Right lobe of liver (tissue), 4 donors: ENCODE measurements at regions not wholly inside any gene's neighbourhood (a gene's known extent, or its start where the extent isn't known, plus 50 kb on each side); places are given as distances from the start of the nearest gene placed in this dataset.

Experiments used
- POLR2A ChIP-seq: fragments of 450-650 bp; IDR thresholded peaks from one replicate; pipeline ENCODE4 v1.6.1; 2017; ENCODE audit warnings: antibody characterized with exemption, mild to moderate bottlenecking
- TF ChIP-seq, protein P1 (sequence below), 4 donors: fragments of 200-600 bp in 3 of 4; fragments of 450-650 bp in 1 of 4; IDR thresholded peaks; one replicate each; pipeline versions ENCODE4 v1.5.1 to v1.8.0; 2016 to 2022; ENCODE audit warnings: antibody characterized with exemption in 4 of 4, mild to moderate bottlenecking in 2 of 4
- donor health status: DM: no; HTN: no; CAD: no.
- donor health status: DM: no; HTN: no; CAD: no.
- donor health status: DM: no; HTN: yes; CAD: no.

DNA sequence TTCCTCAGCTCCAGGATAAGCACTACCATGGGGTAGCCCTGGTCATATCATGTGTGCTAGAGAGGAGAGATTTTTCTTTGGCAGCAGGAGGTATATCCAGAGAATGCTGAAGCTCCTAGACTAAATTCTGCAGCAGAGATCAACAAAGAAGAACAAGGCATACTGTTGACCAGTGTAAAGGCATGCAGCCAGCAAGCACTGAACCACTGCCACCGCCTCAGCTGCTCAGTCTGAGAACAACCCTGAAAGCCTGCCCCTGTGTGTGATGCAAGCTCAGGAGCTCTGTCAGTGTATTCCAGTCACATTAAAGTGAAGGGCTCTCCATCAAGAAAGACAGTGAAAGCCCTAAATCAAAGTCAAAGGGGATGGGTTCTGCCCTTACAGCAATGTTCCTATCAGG, 439.5 kb upstream of the CD180 start:
- TF ChIP-seq, protein P1, sequence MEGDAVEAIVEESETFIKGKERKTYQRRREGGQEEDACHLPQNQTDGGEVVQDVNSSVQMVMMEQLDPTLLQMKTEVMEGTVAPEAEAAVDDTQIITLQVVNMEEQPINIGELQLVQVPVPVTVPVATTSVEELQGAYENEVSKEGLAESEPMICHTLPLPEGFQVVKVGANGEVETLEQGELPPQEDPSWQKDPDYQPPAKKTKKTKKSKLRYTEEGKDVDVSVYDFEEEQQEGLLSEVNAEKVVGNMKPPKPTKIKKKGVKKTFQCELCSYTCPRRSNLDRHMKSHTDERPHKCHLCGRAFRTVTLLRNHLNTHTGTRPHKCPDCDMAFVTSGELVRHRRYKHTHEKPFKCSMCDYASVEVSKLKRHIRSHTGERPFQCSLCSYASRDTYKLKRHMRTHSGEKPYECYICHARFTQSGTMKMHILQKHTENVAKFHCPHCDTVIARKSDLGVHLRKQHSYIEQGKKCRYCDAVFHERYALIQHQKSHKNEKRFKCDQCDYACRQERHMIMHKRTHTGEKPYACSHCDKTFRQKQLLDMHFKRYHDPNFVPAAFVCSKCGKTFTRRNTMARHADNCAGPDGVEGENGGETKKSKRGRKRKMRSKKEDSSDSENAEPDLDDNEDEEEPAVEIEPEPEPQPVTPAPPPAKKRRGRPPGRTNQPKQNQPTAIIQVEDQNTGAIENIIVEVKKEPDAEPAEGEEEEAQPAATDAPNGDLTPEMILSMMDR (IDR thresholded peaks at IDR 0.05) = no peak
- TF ChIP-seq POLR2A = no peak
